CD4-positive, alpha-beta T cell (primary cell): ENCODE measurements at regions not wholly inside any gene's neighbourhood (a gene's known extent, or its start where the extent isn't known, plus 50 kb on each side); places are given as distances from the start of the nearest gene placed in this dataset.
"Not testable (repeated sequence)": the region's sequence is repeated elsewhere in the genome, so short reads cannot be mapped to it uniquely, and the experiment has no call there.

Experiments
- ATAC-seq: fragments of 200-7000 bp; cut with Tn5 transposase; one replicate; pipeline ENCODE4 v1.10.0; 2022; ENCODE audit warnings: mild to moderate bottlenecking; ENCODE audit not compliant: poor library complexity
- CTCF ChIA-PET: fragments of 350-600 bp; sonication (Branson Sonifier 250); formaldehyde crosslinking; loops from one replicate; lab custom pipeline; 2021; ENCODE audit warnings: antibody characterized with exemption, inconsistent platforms; lab: Charles Lee
- POLR2A ChIA-PET: fragments of 350-600 bp; sonication (Branson Sonifier 250); formaldehyde crosslinking; loops from one replicate; lab custom pipeline; 2021; ENCODE audit warnings: antibody characterized with exemption, inconsistent platforms; lab: Charles Lee
- DNase-seq, 14 experiments: peaks; one replicate each; pipeline ENCODE4 v3.0.0-alpha.2; 2013 to 2020; ENCODE audit warnings: mixed read lengths in 2 of 14
- H3K27ac ChIP-seq, 2 donors: one replicate each; pipeline versions ENCODE4 v1.5.1 to v1.7.0; 2013; ENCODE audit warnings: low read length in 2 of 2, low read depth in 1 of 2, mild to moderate bottlenecking in 1 of 2
- H3K27me3 ChIP-seq, 2 experiments: 1 replicate in 1 of 2; 2 replicates in 1 of 2; pipeline versions ENCODE4 v1.6.1 to v1.7.0; 2013; ENCODE audit warnings: low read length in 2 of 2, control low read depth in 1 of 2, mild to moderate bottlenecking in 1 of 2, moderate library complexity in 1 of 2; ENCODE audit not compliant: insufficient read depth in 2 of 2, control insufficient read depth in 1 of 2
- H3K36me3 ChIP-seq: one replicate; pipeline ENCODE4 v1.6.1; 2013; ENCODE audit warnings: low read length, control low read depth; ENCODE audit not compliant: insufficient read depth
- H3K4me1 ChIP-seq: one replicate; pipeline ENCODE4 v1.6.1; 2013; ENCODE audit warnings: low read length, control low read depth; ENCODE audit not compliant: insufficient read depth
- H3K4me3 ChIP-seq: one replicate; pipeline ENCODE4 v1.5.1; 2013; ENCODE audit warnings: mild to moderate bottlenecking, low read length, moderate library complexity
- H3K9me3 ChIP-seq, 2 experiments: 1 replicate in 1 of 2; 2 replicates in 1 of 2; pipeline versions ENCODE4 v1.6.1 to v1.7.0; 2013; ENCODE audit warnings: low read length in 2 of 2, mild to moderate bottlenecking in 2 of 2, control low read depth in 1 of 2, moderate library complexity in 1 of 2; ENCODE audit not compliant: control insufficient read depth in 1 of 2, insufficient read depth in 1 of 2
- H3K27ac Mint-ChIP-seq: one replicate; pipeline ENCODE4 v1.8.0; 2020; ENCODE audit warnings: mixed read lengths
- H3K27me3 Mint-ChIP-seq: one replicate; pipeline ENCODE4 v1.8.0; 2021; ENCODE audit warnings: mixed read lengths
- H3K36me3 Mint-ChIP-seq: one replicate; pipeline ENCODE4 v1.8.0; 2021; ENCODE audit warnings: low read depth, mixed read lengths
- H3K4me1 Mint-ChIP-seq: one replicate; pipeline ENCODE4 v1.8.0; 2021; ENCODE audit warnings: low read depth, mixed read lengths
- H3K4me3 Mint-ChIP-seq: one replicate; pipeline ENCODE4 v1.8.0; 2020; ENCODE audit warnings: mild to moderate bottlenecking, mixed read lengths
- H3K9me3 Mint-ChIP-seq: one replicate; pipeline ENCODE4 v1.8.0; 2020; ENCODE audit warnings: mixed read lengths
- CTCF ChIP-seq: fragments of 200-600 bp; IDR thresholded peaks from one replicate; pipeline ENCODE4 v1.8.0; 2022; ENCODE audit warnings: antibody characterized with exemption, mild to moderate bottlenecking
- intact Hi-C, 2 experiments: fragments of 100-400 bp; cut with DNase I in 1 of 2; cut with micrococcal nuclease in 1 of 2; formaldehyde crosslinking; loops; one replicate each; pipeline versions ENCODE4 v1.15.1 to v1.9.0; 2023 to 2025; cut with DNase I, micrococcal nuclease

GRCh38 chrX:82723806-82724205 is 784.3 kb upstream of the POU3F4 start:
- Mint-ChIP-seq H3K4me3 (no peak overlapping the region), H3K27ac (no peak overlapping the region), H3K4me1 (no peaks in the 10 kb centered on the region), H3K9me3 (no peaks in the 10 kb centered on the region), H3K27me3 (no peaks in the 10 kb centered on the region), H3K36me3 (no peaks in the 10 kb centered on the region)
- Histone ChIP-seq H3K4me1 (no peaks in the 10 kb centered on the region), H3K9me3 (no peaks in the 10 kb centered on the region), H3K4me3 (no peak overlapping the region), H3K36me3 (no peaks in the 10 kb centered on the region), H3K27ac (no peak overlapping the region), H3K27me3 (no peaks in the 10 kb centered on the region)
- no peak for DNase-seq
- intact Hi-C loops, result no loop called here
- CTCF ChIA-PET, result no interaction called here
- no peak for TF ChIP-seq CTCF
- POLR2A ChIA-PET, result no interaction called here
- ATAC-seq, result no peak

DNA sequence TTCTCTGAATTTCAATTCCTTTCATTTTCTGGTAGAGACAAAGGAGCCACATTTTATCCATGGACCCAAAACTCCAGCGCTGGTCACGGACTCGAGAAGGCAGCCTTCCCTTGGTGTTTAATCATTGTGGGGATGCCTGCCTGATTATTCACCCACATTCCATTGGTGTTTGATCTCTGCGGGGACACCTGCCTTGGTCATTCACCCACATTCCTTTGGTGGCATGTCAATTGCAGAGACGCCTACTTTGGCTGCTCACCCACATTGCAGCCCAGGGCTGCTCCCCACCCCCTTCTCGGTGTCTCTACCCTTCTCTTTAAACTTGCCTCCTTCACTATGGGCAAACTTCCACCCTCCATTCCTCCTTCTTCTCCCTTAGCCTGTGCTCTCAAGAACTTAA is 780.7 kb upstream of the POU3F4 start:
- H3K27me3 Mint-ChIP-seq, H3K9me3 Mint-ChIP-seq, CTCF ChIA-PET, intact Hi-C loops, H3K36me3 Mint-ChIP-seq, DNase-seq, H3K9me3 ChIP-seq, H3K27me3 ChIP-seq, H3K27ac Mint-ChIP-seq, ATAC-seq, H3K36me3 ChIP-seq, H3K27ac ChIP-seq, H3K4me3 Mint-ChIP-seq, H3K4me1 ChIP-seq, H3K4me3 ChIP-seq, POLR2A ChIA-PET, H3K4me1 Mint-ChIP-seq: not testable (repeated sequence)

DNA sequence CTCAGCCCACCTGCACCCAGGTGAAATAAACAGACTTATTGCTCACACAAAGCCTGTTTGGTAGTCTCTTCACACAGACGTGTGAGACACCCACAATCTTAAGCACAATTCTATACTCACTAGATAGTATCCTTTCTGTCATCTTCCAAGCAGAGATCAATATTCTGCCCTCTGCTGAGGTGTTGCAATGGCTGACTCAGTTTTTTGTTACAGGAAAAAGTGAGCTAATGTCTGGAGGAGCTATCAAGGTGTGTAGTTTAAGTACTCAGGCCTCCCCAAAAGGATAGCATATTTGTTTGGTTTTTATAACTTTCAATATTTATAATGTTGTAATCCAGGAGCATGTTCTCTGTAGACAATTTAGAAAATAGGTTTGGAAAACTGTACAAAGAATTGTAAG is 775.2 kb upstream of the POU3F4 start:
- TF ChIP-seq CTCF, result no peak
- Mint-ChIP-seq H3K9me3 (no peaks in the 10 kb centered on the region), H3K4me3 (no peak overlapping the region), H3K27me3 (no peaks in the 10 kb centered on the region), H3K27ac (no peak overlapping the region), H3K4me1 (no peaks in the 10 kb centered on the region), H3K36me3 (no peaks in the 10 kb centered on the region)
- Histone ChIP-seq H3K36me3 (no peaks in the 10 kb centered on the region), H3K27ac (no peak overlapping the region), H3K4me3 (no peak overlapping the region), H3K9me3 (no peaks in the 10 kb centered on the region), H3K4me1 (no peaks in the 10 kb centered on the region), H3K27me3 (no peaks in the 10 kb centered on the region)
- ATAC-seq (no peak), DNase-seq (no peak)
- ChIA-PET CTCF (no interaction called here), POLR2A (no interaction called here)
- intact Hi-C loops, result no loop called here

DNA sequence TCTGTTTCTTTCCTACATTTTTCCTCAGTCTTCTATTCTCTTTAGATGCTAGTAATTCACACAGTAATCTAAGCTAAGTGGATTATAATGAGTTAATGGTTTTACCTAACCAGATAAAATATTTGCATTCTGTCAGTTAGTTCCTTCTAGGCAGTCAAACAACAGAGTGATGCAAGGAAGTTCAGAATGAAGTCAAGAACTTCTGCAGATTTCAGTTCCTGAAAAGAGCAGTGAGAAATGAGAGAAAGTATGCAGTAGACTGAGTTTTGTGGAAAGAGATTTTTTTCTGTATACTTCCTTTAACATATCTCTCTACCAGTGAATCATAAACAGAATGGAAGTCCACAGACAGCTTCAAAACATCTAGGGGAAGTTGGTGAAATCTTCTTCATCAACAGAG is 774.0 kb upstream of the POU3F4 start:
- CTCF ChIA-PET, result no interaction called here

GRCh38 chrX:82738313-82738712 is 769.8 kb upstream of the POU3F4 start:
- H3K9me3 Mint-ChIP-seq, H3K4me3 Mint-ChIP-seq, H3K4me1 ChIP-seq, H3K4me3 ChIP-seq, H3K27me3 Mint-ChIP-seq, H3K27ac ChIP-seq, intact Hi-C loops, H3K36me3 Mint-ChIP-seq, H3K27me3 ChIP-seq, CTCF ChIA-PET, POLR2A ChIA-PET, H3K4me1 Mint-ChIP-seq, H3K36me3 ChIP-seq, DNase-seq, H3K9me3 ChIP-seq, H3K27ac Mint-ChIP-seq, ATAC-seq: not testable (repeated sequence)

More for the DNA sequence above, 774.0 kb upstream of the POU3F4 start:
- Histone ChIP-seq H3K27ac (no peak overlapping the region), H3K27me3 (no peaks in the 10 kb centered on the region), H3K36me3 (no peaks in the 10 kb centered on the region), H3K4me3 (no peak overlapping the region), H3K4me1 (no peaks in the 10 kb centered on the region), H3K9me3 (no peaks in the 10 kb centered on the region)
- no peaks in the 10 kb centered on the region for H3K9me3 Mint-ChIP-seq
- intact Hi-C loops, result no loop called here
- POLR2A ChIA-PET, result no interaction called here
- H3K4me1 Mint-ChIP-seq, result no peaks in the 10 kb centered on the region
- no peak for ATAC-seq
- TF ChIP-seq CTCF, result no peak
- H3K4me3 Mint-ChIP-seq, result no peak overlapping the region
- no peaks in the 10 kb centered on the region for H3K36me3 Mint-ChIP-seq
- no peaks in the 10 kb centered on the region for H3K27me3 Mint-ChIP-seq
- no peak for DNase-seq
- no peak overlapping the region for H3K27ac Mint-ChIP-seq
